HuH-7 (cell line): ENCODE measurements at regions not wholly inside any gene's neighbourhood (a gene's known extent, or its start where the extent isn't known, plus 50 kb on each side); places are given as distances from the start of the nearest gene placed in this dataset.
"Not testable (repeated sequence)": the region's sequence is repeated elsewhere in the genome, so short reads cannot be mapped to it uniquely, and the experiment has no call there.

Experiments
- DNase-seq: peaks from one replicate; pipeline ENCODE4 v3.0.0; 2011; ENCODE audit warnings: low spot score

DNA sequence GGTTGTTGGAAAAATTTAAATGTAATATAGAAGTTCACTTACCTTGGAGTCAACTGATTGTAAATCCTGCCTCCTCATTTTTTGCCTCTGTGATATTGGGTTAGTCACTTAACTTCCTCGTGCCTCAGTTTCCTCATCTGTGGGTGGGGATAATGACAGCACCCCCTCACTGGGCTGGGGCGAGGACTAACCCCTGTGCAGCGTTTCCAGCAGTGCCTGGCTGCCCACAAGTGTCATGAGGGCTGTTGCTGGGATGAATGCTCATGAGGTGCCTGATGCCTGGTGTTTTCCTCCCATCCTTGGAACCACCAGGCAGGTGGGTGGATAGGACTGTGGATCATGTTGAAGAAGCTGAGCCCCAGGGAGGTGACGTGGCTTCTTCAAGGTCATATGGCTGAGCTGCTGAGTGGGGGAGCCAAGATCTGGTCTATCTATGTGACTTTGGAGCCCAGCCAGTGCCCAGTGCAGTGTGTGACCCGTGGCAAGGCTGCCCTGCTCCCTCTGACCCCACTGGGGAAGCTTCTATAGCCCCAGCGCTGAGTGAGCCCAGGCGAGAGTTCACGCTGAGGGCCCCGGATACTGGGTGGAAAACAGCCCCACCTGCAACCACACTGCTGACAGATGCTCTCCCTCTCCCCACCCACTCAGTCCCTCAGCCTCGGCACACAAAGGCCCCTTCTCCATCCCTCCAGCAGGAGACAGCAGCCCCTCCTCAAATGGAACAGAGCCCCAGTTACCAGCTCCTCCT is 446.0 kb downstream of the PTPRU start:
- DNase-seq = no peak

- not testable (repeated sequence) for DNase-seq
Observed at GRCh38 chr1:29681416-29681815, 445.1 kb downstream of the PTPRU start.

DNA sequence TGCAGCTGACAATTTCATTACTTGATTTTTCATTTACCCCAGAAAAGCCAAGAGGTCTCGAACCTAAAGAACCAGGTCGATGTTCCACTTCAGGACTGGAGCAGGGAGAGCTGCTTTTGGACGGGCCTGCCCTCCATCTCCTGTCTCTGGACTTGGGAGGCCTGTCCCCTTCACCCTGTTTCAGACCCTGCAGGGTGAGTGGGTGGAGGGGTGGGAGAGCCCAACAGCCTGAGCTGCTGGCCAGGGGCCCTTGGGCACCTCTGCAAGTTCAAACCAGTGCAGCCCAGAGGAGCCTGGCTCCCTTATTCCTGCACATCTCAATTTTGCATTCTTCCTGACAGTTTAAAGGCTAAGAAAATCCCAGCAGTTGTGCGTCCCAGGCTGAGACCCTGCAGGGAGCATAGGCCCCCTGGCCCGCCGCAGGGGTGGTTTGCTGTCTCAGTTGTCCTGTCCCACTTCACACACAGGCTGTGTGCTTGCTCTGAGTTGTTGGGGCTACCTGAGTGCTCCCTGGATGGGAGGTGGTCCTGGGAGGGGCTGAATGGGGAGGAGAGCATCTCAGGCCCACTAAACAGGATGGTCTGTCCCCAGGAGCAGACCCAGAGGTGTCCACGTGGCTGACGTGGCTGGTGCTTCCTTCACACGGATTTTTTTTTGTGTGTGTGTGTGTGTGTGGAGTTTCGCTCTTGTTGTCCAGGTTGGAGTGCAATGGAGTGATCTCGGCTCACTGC is 443.7 kb downstream of the PTPRU start:
- DNase-seq = no peak

DNA sequence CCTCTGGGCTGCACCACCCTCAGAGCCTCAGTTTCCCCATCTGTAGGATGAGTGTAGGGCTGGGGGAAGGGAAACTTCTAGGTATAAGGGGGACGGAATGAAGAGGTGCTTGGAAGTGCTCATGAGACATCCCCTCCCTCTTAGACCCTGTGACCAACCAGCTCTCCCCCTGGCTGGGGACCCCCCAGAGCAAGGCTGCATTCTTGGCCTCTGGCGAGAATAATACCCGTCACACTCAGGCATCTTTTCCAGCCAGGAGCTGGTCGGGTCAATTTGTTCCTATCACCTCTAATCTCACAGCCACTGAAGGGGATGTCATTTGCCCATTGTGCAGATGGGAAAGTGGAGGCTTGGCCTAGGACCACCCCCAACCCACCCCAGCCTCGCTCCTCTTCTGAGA is 443.0 kb downstream of the PTPRU start:
- DNase-seq = no peak

- no peak for DNase-seq
Observed at GRCh38 chr1:29677028-29678024, 441.0 kb downstream of the PTPRU start.

DNA sequence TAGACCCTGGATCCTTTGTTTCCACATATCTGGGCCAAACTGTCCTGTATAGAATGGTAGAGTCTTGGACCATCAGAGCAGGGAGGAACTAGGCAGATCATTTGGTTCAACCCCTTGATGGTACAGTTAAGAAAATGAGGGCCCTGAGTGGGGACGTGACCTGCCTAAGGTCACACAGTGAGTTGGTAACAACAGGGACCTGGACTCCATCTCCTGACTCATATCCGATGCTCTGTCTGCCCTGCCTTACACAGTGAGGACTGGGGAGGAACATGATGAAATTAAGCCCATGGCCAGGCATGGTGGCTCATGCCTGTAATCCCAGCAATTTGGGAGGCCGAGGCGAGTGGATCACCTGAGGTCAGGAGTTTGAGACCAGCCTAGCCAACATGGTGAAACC is 440.2 kb downstream of the PTPRU start:
- no peak for DNase-seq

DNA sequence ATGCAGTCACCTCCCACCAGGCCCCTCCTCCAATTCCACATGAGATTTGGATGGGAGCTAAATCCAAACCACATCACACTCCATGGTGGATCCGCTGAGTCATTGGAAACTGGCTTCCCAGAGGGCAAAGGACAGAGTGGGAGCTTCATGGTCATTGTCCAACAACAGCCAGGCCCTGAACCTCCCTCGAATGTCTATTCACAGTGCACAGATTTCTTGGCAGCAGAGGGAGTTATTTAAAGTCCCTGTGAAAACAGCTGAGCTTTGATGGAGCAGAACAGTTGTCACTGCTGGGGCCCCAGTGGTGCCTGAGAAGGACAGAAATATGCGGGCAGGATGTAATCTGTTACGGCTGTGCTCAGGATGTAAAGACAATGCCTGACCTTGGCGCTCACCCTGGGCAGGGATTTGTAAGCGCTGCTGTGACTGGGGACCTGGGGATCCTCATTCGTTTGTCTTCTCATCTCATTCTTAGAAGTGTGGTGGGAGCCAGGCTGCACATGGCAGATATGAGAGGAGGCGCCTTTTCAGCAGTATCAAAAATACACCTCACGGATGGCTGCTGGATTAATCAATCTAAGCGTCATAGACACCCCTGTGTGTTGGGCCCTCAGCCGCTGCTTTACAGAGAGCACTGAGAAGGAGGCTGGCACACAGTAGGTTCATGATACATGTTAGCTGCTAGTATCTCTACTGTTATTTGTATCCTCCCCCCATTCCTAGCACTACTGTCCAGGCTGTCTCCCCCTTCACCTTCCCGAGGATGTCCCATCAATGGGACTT is 439.4 kb downstream of the PTPRU start:
- DNase-seq = no peak

- DNase-seq = no peak
Observed at GRCh38 chr1:29674627-29675326, 438.5 kb downstream of the PTPRU start.

DNA sequence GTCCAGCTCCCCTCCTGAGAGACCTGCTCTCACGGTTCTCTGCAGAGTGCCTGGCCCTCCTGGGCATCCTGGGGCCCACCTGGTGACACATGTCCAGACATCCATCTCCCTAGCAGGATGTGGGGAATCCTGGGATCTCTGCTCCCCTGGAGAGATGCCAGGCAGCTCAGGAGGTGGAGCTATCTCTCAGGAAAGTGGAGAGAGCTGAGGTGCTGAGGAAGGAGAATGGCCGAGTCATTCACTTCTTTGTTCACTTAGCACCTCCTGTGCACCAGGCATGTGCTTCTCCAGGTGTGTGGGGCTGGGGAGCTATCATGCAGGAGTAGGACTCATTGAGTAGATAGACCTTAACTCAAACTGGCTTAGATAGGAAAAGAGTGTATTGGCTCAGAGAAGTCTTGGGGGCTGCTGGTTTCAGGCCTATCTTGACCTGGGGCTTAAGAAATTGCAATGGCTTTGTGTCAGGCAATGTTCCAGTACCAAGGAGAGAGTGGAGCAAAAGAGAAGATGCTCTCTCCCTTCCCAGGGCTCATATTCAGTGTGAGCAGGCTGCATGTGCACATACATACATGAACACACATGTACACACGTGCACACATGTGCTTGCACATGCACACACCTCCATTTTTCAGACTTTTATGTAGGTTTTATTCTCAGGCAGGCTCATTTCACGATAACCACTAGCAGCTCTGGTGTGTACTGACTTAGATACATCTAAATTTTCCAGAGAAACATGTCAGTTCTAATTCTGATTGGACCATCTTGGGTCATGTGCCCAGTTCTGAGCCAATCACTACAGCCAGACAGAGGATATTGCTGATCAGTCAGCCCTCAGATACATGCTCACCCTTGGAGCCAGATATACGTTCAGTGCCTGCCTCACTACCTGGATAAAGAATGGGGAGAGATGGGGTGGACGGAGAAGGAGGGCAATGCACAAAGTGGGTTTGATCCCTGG is 437.6 kb downstream of the PTPRU start:
- no peak for DNase-seq

DNA sequence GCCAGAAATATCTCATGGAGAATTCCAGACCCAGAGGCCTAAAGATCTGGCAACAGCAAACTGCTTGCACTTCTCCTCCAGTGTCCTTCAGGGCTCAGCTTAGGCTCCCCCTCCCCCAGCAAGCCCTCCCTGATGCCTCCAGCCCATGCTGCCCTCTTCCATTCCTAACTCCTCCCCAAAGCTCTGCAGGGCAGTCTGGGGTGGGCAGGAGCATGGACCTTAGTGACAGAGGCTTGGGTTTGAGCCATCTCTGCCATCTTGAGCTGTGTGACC is 436.8 kb downstream of the PTPRU start:
- DNase-seq = no peak

DNA sequence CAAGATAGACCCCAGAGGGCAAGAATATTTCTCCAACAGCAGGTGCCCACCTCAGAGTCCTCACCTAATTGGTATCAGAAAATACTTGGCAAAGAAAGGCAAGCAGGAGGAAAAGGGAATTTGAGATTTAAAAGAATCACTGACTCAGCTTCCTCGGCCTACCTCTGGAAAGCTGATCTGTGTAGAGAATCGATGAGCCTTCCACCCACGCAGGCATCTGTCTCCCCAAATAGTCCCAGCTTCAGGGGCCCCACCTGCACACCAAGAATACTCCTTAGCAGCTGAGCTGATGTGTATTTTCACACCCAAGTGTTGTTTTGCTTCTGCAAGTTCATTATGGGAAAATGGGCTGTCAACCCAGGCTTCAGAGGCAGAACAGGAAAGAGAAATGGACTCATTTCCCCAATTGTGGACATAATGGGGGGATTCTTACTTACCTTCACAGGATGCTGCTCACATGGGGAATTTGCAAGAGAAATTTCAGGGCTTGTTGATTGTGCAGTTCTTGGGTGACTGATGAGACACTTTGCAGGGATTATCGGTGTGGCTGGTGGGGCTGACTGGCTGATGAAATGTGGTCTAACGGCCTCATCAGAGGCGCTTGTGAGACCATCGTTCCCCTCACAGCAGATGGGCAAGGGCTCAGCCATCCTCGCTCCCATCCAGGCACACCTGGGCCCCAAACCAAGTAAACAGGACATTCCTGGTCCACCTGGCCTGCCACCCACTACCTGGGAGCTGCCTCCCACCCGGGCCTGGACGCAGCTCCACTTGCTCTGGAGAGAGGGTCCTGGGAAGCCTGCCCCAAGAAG is 436.3 kb downstream of the PTPRU start:
- no peak for DNase-seq

- no peak for DNase-seq
Observed at GRCh38 chr1:29671446-29672356, 435.4 kb downstream of the PTPRU start.

DNA sequence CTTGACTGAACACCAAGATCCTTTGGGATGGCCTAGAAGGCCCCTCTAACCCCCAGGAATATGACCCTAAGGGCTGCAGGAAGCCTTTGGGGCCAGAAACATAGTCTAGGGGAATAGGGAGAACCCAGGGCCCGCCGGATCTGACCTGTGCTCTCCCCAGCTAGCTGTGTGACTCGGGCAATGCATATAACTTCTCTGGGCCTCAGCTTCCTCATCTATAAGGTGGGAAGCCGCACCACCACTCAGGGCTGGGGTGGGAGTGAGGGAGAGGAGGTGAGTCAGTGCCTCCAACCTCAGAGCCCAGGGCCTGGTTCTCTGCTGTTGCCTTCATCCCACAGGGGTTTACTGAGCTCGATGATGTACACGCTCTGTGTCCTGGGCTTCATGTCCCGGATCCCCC is 434.4 kb downstream of the PTPRU start:
- no peak for DNase-seq

GRCh38 chr1:29669912-29670311 is 433.6 kb downstream of the PTPRU start:
- DNase-seq = no peak

- DNase-seq = no peak
Observed at GRCh38 chr1:29669158-29669871, 433.0 kb downstream of the PTPRU start.

DNA sequence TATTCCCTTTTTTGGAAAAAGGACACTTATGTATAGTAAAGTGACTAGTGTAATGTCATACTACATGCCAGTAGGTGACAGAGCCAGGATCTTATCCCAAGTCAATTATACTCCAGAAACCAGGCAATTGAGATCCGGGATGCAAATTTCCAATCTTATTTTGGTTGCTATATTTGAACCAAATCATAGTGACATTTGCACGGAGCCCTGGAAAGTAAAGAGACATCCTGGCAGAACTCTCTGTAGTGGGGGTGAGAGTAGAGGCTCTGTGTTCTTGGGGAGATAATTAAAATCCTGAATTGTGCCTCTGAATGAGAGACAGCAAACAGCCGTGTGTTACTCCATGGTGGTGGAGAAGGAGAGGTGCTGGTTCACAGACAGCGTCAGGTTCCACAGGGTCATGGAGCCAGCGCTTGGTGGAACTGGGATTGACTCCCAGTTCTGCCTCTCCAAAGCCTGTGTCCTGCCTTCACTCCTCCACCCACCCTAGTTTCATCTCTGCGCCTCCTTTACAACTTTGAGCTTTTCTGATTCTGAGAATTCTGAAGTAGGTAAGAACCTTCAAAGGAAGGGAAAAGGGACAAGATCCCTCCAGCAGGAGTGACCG is 432.3 kb downstream of the PTPRU start:
- no peak for DNase-seq

GRCh38 chr1:29667951-29668350 is 431.6 kb downstream of the PTPRU start:
- DNase-seq = no peak
